ENCODE measurements at regions not wholly inside any gene's neighbourhood (a gene's known extent, or its start where the extent isn't known, plus 50 kb on each side); places are given as distances from the start of the nearest gene placed in this dataset.

DNA sequence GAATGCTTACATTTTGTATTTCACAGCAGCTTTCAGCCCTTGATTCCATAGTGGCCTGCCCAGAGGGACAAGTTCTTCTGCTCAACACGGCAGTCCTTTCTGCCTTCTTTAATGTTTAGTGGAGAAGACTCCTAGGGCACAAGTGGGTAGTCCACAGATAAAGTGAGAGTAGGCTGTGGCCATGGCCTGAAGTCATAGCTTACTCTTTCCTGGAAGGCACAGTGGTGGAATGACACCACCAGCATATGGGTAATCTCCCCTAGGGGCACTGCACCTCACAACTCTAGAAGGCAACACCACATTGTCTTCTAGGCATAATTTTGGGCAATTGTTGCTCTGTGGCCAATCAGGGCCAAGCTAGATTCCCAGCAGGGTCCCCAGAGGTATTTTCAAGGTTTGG, 155.4 kb upstream of the MAMLD1 start:
- peak; percentile 26 for DNase-seq (ENCODE audit: low spot score)

DNA sequence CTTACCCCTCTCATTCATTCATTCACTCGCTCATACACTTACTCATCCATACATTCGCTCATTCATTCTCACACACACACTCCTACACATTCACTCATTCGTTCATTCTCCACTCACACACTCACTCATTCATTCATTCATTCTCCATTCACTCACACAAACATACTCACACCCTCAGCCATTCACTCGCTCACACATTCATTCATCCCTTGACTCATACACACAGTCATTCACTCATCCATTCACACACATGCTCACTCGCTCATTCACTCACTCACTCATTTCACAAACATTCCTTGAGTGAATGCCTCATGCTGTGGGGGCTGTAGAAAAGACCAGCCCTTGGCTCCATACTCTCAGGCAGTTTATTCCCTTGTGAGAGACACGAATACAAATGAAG, 151.1 kb upstream of the MAMLD1 start:
- DNase-seq (ENCODE audit: low spot score): no peak

DNA sequence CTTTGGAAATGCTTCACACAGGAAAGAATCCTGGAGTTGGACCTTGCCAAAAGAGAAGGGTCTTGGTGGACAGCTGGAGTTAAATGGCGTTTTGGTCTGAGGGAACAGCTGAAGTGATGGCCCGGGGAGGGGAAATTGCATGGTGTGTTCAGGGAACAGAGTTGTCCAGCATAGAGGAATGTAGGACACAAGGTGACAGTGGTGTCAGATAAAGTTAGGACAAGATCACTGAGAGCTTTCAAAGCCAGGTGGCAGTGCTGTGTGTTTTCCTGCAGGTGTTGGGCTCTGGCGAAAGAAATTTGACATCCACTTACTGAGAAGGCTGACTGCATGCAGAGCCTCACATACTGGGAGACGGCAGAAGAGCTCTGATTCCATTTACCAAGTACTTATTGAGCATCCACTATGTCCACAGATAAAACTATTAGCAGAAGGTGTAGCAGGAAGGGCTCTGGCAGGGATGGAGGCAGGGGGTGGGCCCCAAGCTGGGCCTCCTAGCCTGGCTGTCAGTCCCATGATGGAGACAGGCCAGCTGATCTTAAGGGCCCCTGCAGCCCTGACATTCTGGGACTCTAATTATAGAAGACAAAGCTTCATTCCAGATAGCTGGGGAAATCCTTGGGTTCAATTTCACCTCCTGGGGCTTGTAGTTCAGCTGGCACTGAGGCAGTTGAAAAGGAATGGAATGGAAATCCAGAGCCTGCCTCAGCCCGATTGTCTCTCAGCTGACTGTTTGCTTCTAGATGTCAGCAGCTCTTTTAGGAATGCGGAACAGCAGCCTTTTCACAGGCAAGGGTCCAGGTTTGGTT, 150.2 kb upstream of the MAMLD1 start:
- DNase-seq (ENCODE audit: low spot score): peak; percentile 74

DNA sequence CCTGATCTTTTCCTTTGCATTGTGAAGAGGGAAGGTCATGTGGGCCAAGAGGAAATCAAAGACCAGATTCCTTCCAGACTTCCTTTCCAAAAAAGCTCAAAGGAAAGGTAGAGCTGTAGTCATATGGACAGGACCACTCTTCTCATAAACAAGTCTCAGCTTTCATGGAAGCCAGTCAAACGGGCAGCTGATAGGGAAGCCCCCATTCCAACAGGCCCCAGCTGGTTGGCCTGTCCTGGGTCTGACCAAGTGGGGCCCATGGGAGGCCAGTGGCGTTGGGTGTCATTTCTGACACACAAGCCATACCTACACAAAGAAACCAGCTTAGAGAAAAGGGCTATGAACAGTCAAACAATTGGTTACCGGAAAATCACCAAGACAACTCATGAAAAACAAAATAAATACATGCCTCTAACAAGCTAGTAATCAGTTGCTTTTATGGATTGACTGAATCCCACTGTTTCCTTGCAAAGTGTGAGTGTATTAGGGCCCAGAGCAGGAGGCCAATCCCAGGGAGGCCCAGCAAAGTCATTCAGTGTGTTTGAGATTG, 149.6 kb upstream of the MAMLD1 start:
- peak; percentile 49 for DNase-seq (ENCODE audit: low spot score)

DNA sequence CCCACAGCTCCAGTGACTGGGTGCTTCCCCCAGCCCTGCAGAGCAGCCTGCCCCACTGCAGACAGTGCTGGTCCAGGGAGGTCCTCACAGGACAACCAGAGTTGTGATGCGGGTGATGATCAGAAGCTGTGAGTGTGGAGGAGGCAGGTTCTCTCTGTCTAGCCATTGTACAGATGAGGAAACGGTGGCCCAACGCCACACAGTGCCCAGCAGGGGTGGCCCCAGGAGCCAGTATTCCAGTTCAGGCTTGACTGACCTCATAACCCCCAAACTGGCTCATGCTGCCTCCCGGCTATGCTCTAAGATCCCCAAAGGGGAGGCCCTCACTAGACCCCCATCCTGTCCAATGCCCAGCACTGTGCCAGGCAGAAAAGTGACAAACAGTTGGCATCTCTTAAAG, 147.1 kb upstream of the MAMLD1 start:
- peak; percentile 74 for DNase-seq (ENCODE audit: low spot score)

DNA sequence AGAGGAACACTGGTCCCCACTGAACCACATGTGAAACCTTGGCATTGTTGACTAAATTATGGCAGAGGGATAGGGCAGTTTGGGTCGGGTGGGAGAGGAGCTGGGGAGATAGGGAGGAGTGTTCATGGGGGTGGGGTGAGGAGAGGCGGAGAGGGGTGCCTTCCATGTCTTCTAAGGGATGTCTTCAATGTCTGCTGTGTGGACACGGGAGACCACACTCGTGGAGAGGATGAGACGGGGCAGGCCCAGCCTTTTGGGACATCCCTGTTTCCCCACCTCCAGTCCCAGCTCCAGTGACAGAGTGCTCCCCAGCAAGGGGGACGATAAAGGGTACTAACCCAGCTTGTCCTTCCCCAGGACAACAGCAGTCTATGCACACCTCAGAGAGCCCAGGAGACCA, 146.4 kb upstream of the MAMLD1 start:
- peak; percentile 71 for DNase-seq (ENCODE audit: low spot score)

DNA sequence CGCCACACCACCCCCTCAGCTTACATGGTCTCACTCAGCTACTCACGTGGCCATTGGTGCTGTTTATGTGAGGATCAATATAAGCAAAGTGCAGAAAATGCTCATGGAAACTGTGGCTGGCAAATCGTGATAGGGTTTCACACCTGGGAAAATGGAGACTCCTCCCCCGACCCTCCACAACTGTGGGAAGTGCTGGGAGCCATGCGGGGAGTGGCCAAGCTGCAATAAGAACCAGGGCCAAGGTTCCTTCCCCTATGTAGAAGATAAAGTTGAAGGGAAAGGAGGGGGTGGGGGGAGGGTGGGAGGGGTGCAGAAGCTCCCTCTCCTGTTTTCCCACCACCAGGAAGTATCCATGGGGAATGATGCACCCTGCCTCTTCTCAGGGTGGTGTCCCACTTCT, 145.5 kb upstream of the MAMLD1 start:
- DNase-seq (ENCODE audit: low spot score): no peak

DNA sequence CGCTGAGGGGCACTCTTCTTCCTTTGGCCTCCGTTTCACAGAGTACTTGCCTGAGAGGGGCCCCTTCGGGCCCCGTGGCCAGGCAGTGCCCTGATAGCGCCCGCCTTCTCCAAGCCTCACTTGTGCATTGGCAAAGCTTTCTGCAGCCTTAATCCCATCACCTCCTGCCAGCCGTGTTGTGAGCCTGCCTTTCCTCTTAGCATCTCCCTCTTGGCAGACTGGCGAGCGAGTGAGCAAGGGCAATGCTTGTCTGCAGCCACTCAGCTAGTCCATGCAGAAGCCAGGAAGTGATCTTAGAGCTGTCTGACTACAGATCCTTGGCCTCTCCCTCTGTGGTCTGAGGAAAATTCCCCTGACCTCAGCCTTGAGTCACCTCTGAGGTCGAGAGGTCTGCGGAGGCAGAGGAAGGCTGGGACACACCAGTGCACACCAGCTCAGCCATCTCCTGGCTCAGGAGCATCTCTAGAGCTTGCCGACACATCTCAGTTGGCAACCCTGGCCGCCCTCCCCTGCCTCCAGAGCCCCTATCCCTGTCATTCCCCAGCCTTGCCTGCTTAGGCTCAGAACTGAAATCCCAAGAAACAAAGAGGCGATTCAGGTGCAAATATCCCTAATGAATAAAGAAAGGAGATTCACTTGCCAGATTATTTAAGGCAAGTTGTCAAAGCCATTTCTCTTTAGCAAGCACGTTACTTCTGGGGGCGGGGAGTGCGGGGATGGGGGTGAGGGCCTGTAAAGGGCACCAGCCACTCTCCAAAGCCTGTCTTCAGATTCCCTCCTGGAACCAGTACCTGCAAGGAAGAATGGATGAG, 143.5 kb upstream of the MAMLD1 start:
- DNase-seq (ENCODE audit: low spot score): peak; percentile 45

DNA sequence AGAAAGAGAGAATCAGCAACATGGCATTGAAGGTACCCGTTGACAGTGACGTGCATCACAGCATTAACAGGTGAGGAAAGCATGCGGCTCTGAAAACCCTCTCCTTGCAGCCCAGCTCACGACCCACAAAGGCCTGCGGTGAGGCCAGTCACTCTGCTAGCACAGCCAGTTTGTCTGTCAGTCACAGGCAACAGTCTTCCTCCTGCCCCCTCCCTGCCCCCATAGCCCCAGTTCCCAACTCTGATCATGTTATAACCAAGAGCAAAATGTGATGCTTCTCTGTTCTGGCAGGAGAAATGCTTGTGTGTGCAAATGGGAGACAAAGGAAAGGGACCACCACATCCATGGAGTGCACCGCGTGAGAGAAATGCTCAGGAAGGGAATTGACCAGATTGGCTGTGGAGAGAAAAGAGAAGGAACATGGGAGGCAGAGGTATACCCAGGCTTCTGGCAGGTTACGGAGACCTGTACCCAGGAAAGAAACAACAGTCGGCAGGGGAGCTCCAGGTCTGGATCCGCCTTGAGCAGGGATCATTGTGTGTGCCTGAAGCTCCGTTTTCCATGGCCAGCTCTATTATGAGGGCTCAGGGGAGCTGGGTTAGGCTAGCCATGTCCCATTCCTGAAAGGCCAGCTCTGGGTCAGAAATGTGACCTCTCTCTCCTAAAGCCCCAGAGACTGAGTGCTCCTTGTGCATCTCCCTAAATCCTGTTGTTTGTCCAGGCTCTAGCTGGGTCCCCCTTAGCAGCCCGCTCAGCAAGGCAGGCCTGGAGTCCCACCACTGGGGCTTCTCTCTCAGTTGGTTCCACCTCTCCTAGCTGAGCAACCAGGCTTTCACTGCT, 139.7 kb upstream of the MAMLD1 start:
- peak; percentile 65 for DNase-seq (ENCODE audit: low spot score)

DNA sequence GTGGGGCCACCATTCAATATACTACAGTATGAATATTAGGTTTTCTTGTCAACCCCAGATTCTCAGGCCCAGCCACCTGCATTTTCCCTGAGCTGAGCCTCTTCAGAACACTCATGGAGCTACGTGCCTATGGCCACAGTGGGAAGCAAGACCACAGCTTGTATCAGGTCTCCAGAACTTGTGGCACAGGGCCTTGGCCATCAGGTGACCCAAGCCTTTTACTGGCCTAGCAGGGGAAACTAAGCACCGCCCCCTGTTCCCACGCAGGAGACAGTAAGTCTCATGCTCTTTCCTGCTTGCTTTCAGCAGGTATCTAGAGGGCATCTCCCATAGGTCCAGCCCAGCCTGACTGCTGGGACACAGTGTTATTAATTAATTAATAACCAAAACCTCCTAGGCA, 138.4 kb upstream of the MAMLD1 start:
- DNase-seq (ENCODE audit: low spot score): peak; percentile 68

DNA sequence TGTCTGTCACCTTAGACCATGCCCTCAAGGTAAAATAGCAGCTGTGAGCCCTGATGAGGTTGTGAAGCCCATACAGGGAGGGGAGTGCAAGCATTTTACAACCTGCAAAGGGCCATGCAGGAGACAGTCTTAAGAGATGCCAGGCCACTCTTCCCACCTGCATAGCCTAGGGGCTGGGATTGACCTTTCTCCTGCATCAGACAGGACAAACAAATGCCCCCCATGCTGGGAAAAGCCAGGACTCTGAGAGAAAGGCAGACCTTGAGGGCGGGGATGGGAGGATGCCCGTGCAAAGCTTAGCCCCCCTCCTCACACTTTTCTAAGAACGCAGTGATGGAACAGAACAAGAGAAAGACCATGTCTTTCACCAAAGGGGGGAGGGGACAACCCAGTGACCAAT, 137.9 kb upstream of the MAMLD1 start:
- DNase-seq (ENCODE audit: low spot score): peak; percentile 51

DNA sequence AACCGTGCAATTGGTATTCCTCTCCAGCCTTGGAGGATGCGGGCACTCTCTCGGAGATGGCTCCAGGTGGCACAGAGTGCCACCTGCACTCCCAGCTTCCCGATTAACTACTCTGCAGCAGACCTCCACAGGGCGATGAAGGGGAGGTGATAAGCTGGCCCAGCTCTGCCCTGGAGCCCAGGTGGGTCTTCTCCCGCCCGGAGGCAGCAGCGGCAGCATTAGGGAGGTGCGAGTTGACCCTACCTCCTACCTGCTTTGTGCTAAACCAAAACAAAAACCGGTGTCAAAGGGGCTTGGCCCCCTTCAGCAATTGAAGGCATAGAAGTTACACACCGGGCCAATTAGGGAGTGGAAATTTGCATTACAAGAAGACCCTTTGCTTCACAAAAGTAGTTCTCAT, 137.4 kb upstream of the MAMLD1 start:
- DNase-seq (ENCODE audit: low spot score): peak; percentile 37

DNA sequence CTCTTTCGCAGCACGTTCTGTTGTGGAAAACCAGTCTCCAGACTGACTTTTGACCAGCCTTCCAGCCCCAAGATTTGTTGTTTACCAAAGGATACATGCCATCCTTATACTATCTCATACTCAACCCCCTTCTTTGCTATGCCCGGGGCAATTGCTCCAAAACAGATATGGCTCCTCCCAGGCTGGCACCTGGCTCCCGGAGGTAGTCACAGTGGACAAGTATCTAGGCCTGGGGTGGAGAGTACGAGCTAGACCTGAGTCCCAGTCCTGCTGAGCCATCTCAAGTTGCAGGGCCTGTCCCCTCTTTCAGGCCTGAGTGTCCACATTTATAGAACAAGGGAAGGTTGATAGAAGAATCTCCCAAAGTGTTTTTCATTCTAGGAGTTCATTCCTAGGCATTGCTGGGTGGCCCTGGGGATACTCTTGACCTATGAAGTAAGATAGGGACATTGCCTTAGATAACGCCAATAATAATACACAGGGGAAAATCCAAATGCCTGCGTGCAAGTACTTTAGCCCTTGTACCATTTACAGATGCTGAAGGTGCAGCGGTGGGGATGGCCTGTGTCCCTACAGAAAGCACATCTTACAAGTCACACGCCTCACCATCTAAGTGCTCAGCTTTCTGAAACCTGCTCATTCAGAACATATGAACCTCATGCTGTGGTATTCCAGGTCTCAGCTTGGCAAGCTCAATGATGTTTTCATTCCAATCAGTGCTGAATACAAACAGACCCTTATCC, 136.7 kb upstream of the MAMLD1 start:
- peak; percentile 55 for DNase-seq (ENCODE audit: low spot score)

DNA sequence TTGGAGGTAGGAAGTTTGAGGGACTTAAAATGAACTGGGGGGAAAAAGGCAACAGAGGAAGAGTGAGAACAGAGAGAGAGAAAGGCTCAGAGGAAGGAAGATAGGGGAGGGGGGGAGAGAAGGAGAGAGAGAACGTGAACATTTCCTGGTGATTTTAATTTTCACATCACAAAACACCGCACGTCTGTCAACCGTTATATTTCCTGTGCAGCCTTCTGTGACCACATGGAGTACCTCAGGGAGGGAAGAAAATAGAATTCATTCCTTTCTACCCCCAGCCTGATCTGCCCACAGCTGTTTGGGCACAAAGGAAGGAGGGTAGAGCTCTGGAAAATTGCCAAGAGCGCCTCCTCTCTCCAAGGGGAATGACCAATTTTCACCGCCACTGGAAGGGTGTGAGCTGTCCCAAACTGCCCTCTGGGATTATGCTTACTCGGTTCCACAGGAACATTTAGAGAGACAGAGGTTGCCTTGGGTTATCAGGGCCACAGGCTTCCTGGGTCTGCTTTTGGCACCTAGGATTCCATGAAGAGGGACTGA, 135.7 kb upstream of the MAMLD1 start:
- DNase-seq (ENCODE audit: low spot score): peak; percentile 72

DNA sequence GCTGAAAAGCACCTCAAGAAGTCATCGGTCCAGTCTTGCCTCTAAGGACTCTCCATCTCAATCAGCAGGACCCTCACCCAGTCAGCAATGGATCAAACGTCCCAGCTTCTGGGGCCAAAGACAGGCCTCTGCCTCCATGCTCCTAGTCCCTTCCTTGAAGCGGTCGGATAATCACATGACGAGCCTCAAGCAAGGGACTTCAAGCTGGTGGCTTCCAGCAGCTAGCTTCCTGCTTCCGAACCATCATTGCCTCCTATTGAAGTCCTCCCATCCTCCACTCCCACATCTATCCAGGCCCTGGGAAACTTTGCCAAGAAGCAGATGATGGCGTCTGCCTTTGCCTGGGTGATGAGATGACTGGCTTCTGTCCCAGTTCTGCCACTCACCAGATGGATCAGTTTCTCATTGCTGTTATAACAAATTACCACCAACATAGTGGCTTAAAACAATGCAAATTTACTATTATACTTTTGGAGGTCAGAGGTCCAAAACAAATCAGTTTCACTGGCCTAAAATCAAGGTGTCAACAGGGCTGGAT, 135.2 kb upstream of the MAMLD1 start:
- peak; percentile 53 for DNase-seq (ENCODE audit: low spot score)

DNA sequence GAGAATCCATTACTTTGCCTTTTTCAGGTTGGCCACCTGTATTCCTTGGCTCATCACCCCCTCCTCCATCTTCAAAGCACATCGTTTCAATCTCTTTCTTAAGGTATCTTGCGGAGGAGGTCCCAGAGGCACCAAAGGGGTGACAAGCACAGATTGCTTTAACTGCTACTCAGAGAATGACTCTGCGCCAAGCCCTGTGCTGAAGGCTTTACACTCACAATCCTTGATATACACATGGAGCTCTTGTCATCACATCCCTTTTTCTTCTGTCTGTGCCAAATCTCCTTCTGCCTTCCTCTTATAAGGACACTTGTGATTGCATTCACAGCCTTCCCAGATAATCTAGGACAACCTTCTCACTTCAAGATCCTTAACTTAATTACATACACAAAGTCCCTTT, 134.7 kb upstream of the MAMLD1 start:
- DNase-seq (ENCODE audit: low spot score): no peak

DNA sequence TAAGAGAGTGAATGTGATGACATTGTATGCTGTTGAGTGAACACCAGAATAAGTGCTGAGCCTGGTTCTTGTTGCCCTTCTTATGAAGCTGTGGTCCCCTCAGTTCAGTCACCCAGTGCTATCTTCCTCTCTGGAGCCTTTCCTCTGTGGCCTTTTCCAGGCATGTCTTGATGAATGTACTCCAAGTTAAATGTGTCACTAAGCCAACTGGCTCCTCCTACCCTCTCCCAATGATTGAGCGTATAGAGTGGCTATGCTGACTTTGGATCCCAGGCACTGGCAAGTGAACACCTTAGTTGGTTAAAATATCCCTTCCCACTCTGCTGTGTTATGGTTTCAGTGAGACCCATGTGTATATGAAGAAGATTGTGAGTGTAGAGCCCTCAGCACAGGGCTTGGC, 134.1 kb upstream of the MAMLD1 start:
- no peak for DNase-seq (ENCODE audit: low spot score)

DNA sequence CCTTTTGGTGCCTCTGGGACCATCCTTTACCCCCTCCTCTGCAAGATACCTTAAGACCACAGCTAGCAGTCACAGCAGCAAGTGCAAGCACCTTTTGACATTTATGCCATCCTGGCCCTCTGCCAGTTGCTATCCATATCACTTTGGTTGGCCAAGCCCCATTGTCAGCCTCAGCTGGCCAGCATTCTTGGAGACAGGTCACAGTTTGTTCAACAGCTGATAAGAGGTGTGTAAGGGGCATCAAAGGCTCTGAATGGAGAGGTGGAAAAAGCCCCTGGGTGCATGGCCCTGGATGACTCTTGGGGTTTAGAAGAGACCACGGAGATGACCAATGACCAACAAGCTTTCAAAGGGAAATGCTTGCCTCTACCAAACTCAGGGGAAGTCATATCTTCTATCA, 133.6 kb upstream of the MAMLD1 start:
- peak; percentile 71 for DNase-seq (ENCODE audit: low spot score)

DNA sequence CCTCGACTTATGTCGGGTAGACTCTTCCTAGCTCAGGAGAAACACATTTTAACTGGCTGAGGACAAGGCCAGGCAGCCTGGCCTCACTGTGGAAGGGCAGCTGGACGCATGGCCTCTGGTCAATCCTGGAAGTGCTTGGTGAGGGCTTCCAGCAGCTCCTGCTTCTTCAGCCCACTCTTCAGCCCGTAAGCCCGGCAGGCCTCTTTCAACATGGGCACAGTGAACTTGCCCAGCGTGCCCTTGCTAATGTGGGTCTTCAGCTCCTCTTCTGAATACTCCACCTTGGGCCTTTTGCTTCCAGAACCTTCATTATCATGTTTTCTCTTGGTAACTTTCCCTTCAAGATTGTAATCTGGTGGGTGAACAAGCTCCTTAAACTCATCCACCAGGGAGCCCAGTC, 132.2 kb upstream of the MAMLD1 start:
- DNase-seq (ENCODE audit: low spot score): peak; percentile 51

DNA sequence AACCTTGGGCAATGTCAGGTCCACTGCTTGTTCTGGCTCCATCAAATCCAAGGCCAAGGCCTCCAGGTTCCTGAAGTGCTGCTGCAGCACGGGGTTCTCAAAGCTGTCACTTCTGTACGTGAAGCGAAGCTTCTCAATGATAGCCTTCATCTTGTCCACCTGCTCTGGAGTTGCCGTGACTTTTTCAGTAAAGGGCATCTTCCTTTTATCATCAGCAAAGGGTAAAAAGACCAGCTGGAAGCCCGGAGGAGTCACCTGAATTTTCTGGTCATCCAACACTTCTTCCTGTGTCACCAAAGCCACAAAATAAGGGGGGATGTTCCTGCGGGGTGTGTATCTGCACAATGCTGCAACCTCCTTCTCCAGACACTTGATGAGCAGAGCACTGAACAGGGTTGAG, 131.7 kb upstream of the MAMLD1 start:
- peak; percentile 43 for DNase-seq (ENCODE audit: low spot score)
